HepG2 (cell line): ENCODE measurements at regions not wholly inside any gene's neighbourhood (a gene's known extent, or its start where the extent isn't known, plus 50 kb on each side); places are given as distances from the start of the nearest gene placed in this dataset.
A peak's percentile ranks its signal among the peaks of the same experiment; 100 is the strongest.

Source experiments
- ATAC-seq: fragments of 200-7000 bp; cut with Tn5 transposase; 3 replicates; pipeline ENCODE4 v1.9.1; 2020; ENCODE audit warnings: mild to moderate bottlenecking, moderate library complexity
- BruUV-seq: library from RNA; stranded (reverse); fragments of 400-500 nt; replicated peaks from 2 replicates; lab custom pipeline; 2021; lab: Mats Ljungman, UMichigan
- CTCF ChIA-PET: fragments of 300-600 bp; formaldehyde crosslinking; extraction: SDS; loops from one replicate; lab custom pipeline; 2021; ENCODE audit warnings: low total read pairs, inconsistent platforms, low intra/inter-chr PET ratio; lab: Yijun Ruan, JAX
- POLR2A ChIA-PET: fragments of 350-600 bp; sonication (Branson Sonifier 250); formaldehyde crosslinking; loops from one replicate; lab custom pipeline; 2020; ENCODE audit warnings: antibody characterized with exemption, inconsistent platforms; lab: Yijun Ruan, JAX
- DNase-seq: peaks from one replicate; pipeline ENCODE4 v3.0.0-alpha.2; 2015; ENCODE audit warnings: low spot score
- FAIRE-seq: peaks from 3 replicates; lab custom pipeline; 2011; peaks lifted over from hg19 to GRCh38; lab: Jason Lieb, UNC
- H2AFZ ChIP-seq: one replicate; pipeline ENCODE4 v1.6.1; 2011; ENCODE audit warnings: low read length, inconsistent platforms
- H3K27ac ChIP-seq: fragments of 300-600 bp; 3 replicates; pipeline ENCODE4 v1.8.0; 2011; ENCODE audit warnings: mixed run types, mild to moderate bottlenecking, mixed read lengths, low read length, inconsistent platforms; ENCODE audit not compliant: insufficient read depth; ENCODE audit errors: extremely low read length
- H3K27me3 ChIP-seq, 2 experiments: fragments of 200-600 bp in 1 of 2; 2 replicates in 1 of 2; 3 replicates in 1 of 2; pipeline versions ENCODE4 v1.6.0 to v1.8.0; 2011; ENCODE audit warnings: low read length in 2 of 2, mild to moderate bottlenecking in 2 of 2, moderate library complexity in 2 of 2, inconsistent platforms in 1 of 2; ENCODE audit not compliant: insufficient read depth in 2 of 2, control insufficient read depth in 1 of 2
- H3K36me3 ChIP-seq, 2 experiments: fragments of 200-600 bp in 1 of 2; replicated peaks in 1 of 2; 2 replicates in 1 of 2; 3 replicates in 1 of 2; pipeline versions ENCODE4 v1.5.1 to v1.8.0; 2011; ENCODE audit warnings: low read length in 2 of 2, inconsistent platforms in 1 of 2; ENCODE audit not compliant: insufficient read depth in 2 of 2, control insufficient read depth in 1 of 2
- H3K4me1 ChIP-seq: 2 replicates; pipeline ENCODE4 v1.5.1; 2012; ENCODE audit warnings: low read length, inconsistent platforms; ENCODE audit not compliant: insufficient read depth
- H3K4me2 ChIP-seq: 2 replicates; pipeline ENCODE4 v1.6.0; 2011; ENCODE audit warnings: low read depth, low read length, inconsistent platforms
- H3K4me3 ChIP-seq, 3 experiments: fragments of 200-600 bp in 1 of 3; sonication (generic), shearing (Covaris generic) in 1 of 3; replicated peaks in 1 of 3; 2 replicates each; pipeline ENCODE4 v1.5.1; 2011 to 2016; ENCODE audit warnings: low read length in 3 of 3, inconsistent platforms in 2 of 3, low read depth in 2 of 3, mild to moderate bottlenecking in 2 of 3, control low read depth in 1 of 3, mixed read lengths in 1 of 3; ENCODE audit not compliant: insufficient read depth in 1 of 3
- H3K79me2 ChIP-seq: one replicate; pipeline ENCODE4 v1.6.1; 2011; ENCODE audit warnings: low read length, inconsistent platforms; ENCODE audit not compliant: insufficient read depth
- H3K9ac ChIP-seq: 2 replicates; pipeline ENCODE4 v1.6.0; 2011; ENCODE audit warnings: mild to moderate bottlenecking, low read depth, low read length, inconsistent platforms; ENCODE audit not compliant: insufficient read depth
- H3K9me3 ChIP-seq: 2 replicates; pipeline ENCODE4 v1.5.1; 2012; ENCODE audit warnings: mild to moderate bottlenecking, low read length
- H4K20me1 ChIP-seq: 2 replicates; pipeline ENCODE4 v1.6.0; 2011; ENCODE audit warnings: inconsistent platforms, mild to moderate bottlenecking, low read length, moderate library complexity; ENCODE audit not compliant: insufficient read depth
- ARID2 ChIP-seq: sonication (generic); formaldehyde crosslinking; IDR thresholded peaks from 2 replicates; pipeline ENCODE4 v1.8.1; 2022; ENCODE audit warnings: mild to moderate bottlenecking, missing genetic modification reagents, borderline replicate concordance
- CEBPB ChIP-seq: IDR thresholded peaks from 2 replicates; pipeline ENCODE4 v1.6.1; 2011; ENCODE audit warnings: low read depth, low read length, improper control_type of control experiment, borderline replicate concordance
- HNF4G ChIP-seq, 2 experiments: sonication (generic) in 1 of 2; formaldehyde crosslinking in 1 of 2; IDR thresholded peaks; 2 replicates each; pipeline versions ENCODE4 v1.4.0 to v1.6.1; 2011 to 2020; ENCODE audit warnings: borderline replicate concordance in 2 of 2, low read depth in 2 of 2, mild to moderate bottlenecking in 2 of 2, low read length in 1 of 2, missing genetic modification reagents in 1 of 2, moderate library complexity in 1 of 2
- KDM4B ChIP-seq: sonication (generic); formaldehyde crosslinking; IDR thresholded peaks from 2 replicates; pipeline ENCODE4 v1.4.0; 2020; ENCODE audit warnings: missing genetic modification reagents
- PCBP2 ChIP-seq: fragments of 200-400 bp; formaldehyde crosslinking; optimal IDR thresholded peaks from 2 replicates; pipeline ENCODE3; 2018; ENCODE audit warnings: low read length, low read depth; ENCODE audit not compliant: poor library complexity, severe bottlenecking
- POLR2AphosphoS2 ChIP-seq: IDR thresholded peaks from 2 replicates; pipeline ENCODE4 v1.6.1; 2011; ENCODE audit warnings: low read depth, low read length, improper control_type of control experiment
- TFDP2 ChIP-seq: sonication (generic); formaldehyde crosslinking; IDR thresholded peaks from 2 replicates; pipeline ENCODE4 v1.4.0; 2020; ENCODE audit warnings: missing genetic modification reagents
- ZNF18 ChIP-seq: sonication (generic); formaldehyde crosslinking; IDR thresholded peaks from 2 replicates; pipeline ENCODE4 v1.8.0; 2022; ENCODE audit warnings: mild to moderate bottlenecking, missing genetic modification reagents; ENCODE audit not compliant: insufficient replicate concordance
- WGBS: methylation state at CpG from one replicate; pipeline ENCODE4 v1.1.6; 2017; ENCODE audit warnings: low lambda C conversion rate; 5-methylcytosine and 5-hydroxymethylcytosine counted together
- in situ Hi-C: cut with HindIII; loops from 2 replicates; pipeline ENCODE4 v1.10.0; 2017; ENCODE audit warnings: low pct_unique_long_range_greater_than_20kb; ENCODE audit not compliant: extremely low pct_ligation_motif_present
- intact Hi-C: fragments of 100-400 bp; cut with micrococcal nuclease; formaldehyde crosslinking; loops from one replicate; pipeline ENCODE4 v1.10.0; 2022; ENCODE audit not compliant: unreplicated experiment

- TF ChIP-seq ARID2 (no peak), CEBPB (peak; percentile 32; the same call in 1 of the 2 replicates)
- Histone ChIP-seq H3K79me2 (no peaks in the 10 kb centered on the region), H3K4me3 (no peak overlapping the region), H3K4me1 (no peaks in the 10 kb centered on the region), H2AFZ (no peak overlapping the region), H4K20me1 (no peaks in the 10 kb centered on the region), H3K9me3 (no peaks in the 10 kb centered on the region), H3K36me3 (no peaks in the 10 kb centered on the region), H3K9ac (no peak overlapping the region), H3K27me3 (peaks cover 3 to 14% of the 10 kb centered on the region in 2 experiments; a peak in 2 of 5 replicates), H3K4me2 (no peak overlapping the region), H3K27ac (no peak overlapping the region)
- 36% methylated on average over 7 of the region's 7 CpGs for WGBS
- no TSS peak for BruUV-seq
- ATAC-seq: no peak
- in situ Hi-C loops (no loop called here), intact Hi-C loops (no loop called here)
- no peak for FAIRE-seq
- no peak for DNase-seq
- ChIA-PET POLR2A (no interaction called here), CTCF (no interaction called here)
These were observed 91.6 kb downstream of the TFAP2C start for GRCh38 chr20:56720620-56721213.

- no peak overlapping the region for H3K27ac ChIP-seq
- peaks cover 0 to 14% of the 10 kb centered on the region in 2 experiments; a peak in 3 of 5 replicates for H3K27me3 ChIP-seq
- no peak overlapping the region for H3K4me3 ChIP-seq
- TF ChIP-seq HNF4G (IDR thresholded peaks at IDR 0.05; ENCODE audit: borderline replicate concordance, low read depth, low read length) (no peak), HNF4G (CRISPR knock-in tag; IDR thresholded peaks at IDR 0.05; ENCODE audit: borderline replicate concordance, low read depth) (no peak), TFDP2 (CRISPR knock-in tag) (no peak), KDM4B (CRISPR knock-in tag) (no peak), CEBPB (no peak), PCBP2 (no peak), POLR2AphosphoS2 (no peak), ZNF18 (CRISPR knock-in tag) (no peak)
- H3K4me1 ChIP-seq: no peaks in the 10 kb centered on the region
- no peak overlapping the region for H3K9ac ChIP-seq
- ATAC-seq (no peak), DNase-seq (no peak), FAIRE-seq (no peak)
- H3K79me2 ChIP-seq: no peaks in the 10 kb centered on the region
- in situ Hi-C loops: no loop called here
- no peak overlapping the region for H2AFZ ChIP-seq
- no TSS peak for BruUV-seq
- no peaks in the 10 kb centered on the region for H3K36me3 ChIP-seq
- POLR2A ChIA-PET: no interaction called here
- no peaks in the 10 kb centered on the region for H3K9me3 ChIP-seq
- intact Hi-C loops: no loop called here
- no peak overlapping the region for H3K4me2 ChIP-seq
- 10% methylated on average over 10 of the region's 10 CpGs for WGBS
- H4K20me1 ChIP-seq: no peaks in the 10 kb centered on the region
- CTCF ChIA-PET: no interaction called here
These were observed 92.9 kb downstream of the TFAP2C start for GRCh38 chr20:56722042-56722441.
